Gastrocnemius medialis (tissue), 4 donors: ENCODE measurements at regions not wholly inside any gene's neighbourhood (a gene's known extent, or its start where the extent isn't known, plus 50 kb on each side); places are given as distances from the start of the nearest gene placed in this dataset.

Experiments used
- ATAC-seq, 2 donors: fragments of 150-250 bp; one replicate each; pipeline ENCODE4 v1.9.1; 2016
- DNase-seq, 2 donors: peaks; one replicate each; pipeline ENCODE4 v3.0.0-alpha.2; 2019
- H3K27ac ChIP-seq, 4 donors: fragments of 200-600 bp; sonication (generic); 1 replicate in 1 of 4; 2 replicates in 3 of 4; pipeline ENCODE4 v1.5.1; 2016 to 2018; ENCODE audit warnings: mild to moderate bottlenecking in 2 of 4, moderate library complexity in 1 of 4
- H3K27me3 ChIP-seq, 3 donors: fragments of 200-600 bp; sonication (generic) in 2 of 3; 1 replicate in 1 of 3; 2 replicates in 2 of 3; pipeline versions ENCODE4 v1.5.1 to v1.6.0; 2016 to 2019; ENCODE audit warnings: mild to moderate bottlenecking in 1 of 3, moderate library complexity in 1 of 3
- H3K36me3 ChIP-seq, 2 donors: fragments of 200-600 bp; sonication (generic) in 1 of 2; one replicate each; pipeline ENCODE4 v1.5.1; 2017 to 2018
- H3K4me1 ChIP-seq, 2 donors: fragments of 200-600 bp; sonication (generic) in 1 of 2; one replicate each; pipeline ENCODE4 v1.5.1; 2016 to 2017; ENCODE audit warnings: mild to moderate bottlenecking in 2 of 2
- H3K4me3 ChIP-seq, 4 donors: fragments of 200-600 bp; sonication (generic) in 3 of 4; 1 replicate in 1 of 4; 2 replicates in 3 of 4; pipeline ENCODE4 v1.5.1; 2016 to 2019; ENCODE audit warnings: mild to moderate bottlenecking in 2 of 4
- H3K9me3 ChIP-seq, 3 donors: fragments of 200-600 bp; sonication (generic) in 2 of 3; 1 replicate in 1 of 3; 2 replicates in 2 of 3; pipeline ENCODE4 v1.5.1; 2016 to 2019
- CTCF ChIP-seq, 5 experiments: fragments of 450-650 bp in 3 of 5; fragments of 200-600 bp in 2 of 5; sonication (generic) in 2 of 5; IDR thresholded peaks in 4 of 5; conservative IDR thresholded peaks in 1 of 5; 1 replicate in 4 of 5; 2 replicates in 1 of 5; pipeline ENCODE4 v1.5.1; 2016 to 2019; ENCODE audit warnings: antibody characterized with exemption in 5 of 5, mild to moderate bottlenecking in 3 of 5, moderate library complexity in 3 of 5
- POLR2A ChIP-seq, 2 donors: fragments of 450-650 bp; IDR thresholded peaks; one replicate each; pipeline ENCODE4 v1.6.1; 2017; ENCODE audit warnings: antibody characterized with exemption in 2 of 2, mild to moderate bottlenecking in 2 of 2, moderate library complexity in 2 of 2
- in situ Hi-C, 4 donors: fragments of 200-750 bp; cut with MboI; loops; one replicate each; pipeline versions ENCODE4 v1.15.0 to v1.8.0; 2017; ENCODE audit warnings: low sequenced_read_pairs in 4 of 4
- intact Hi-C: fragments of 100-400 bp; cut with DNase I; formaldehyde crosslinking; loops from one replicate; pipeline ENCODE4 v1.15.1; 2023; ENCODE audit warnings: low total_unique reads

GRCh38 chr5:89353837-89354551 is 471.0 kb upstream of the MEF2C start:
- no peak for ATAC-seq
- H3K36me3 ChIP-seq: no peaks in the 10 kb centered on the region
- no peak for DNase-seq
- no peak overlapping the region for H3K27ac ChIP-seq
- in situ Hi-C loops (no loop called here), intact Hi-C loops (no loop called here)
- H3K27me3 ChIP-seq: no peaks in the 10 kb centered on the region
- H3K9me3 ChIP-seq: no peaks in the 10 kb centered on the region
- H3K4me1 ChIP-seq: peaks cover 0 to 5% of the 10 kb centered on the region in 2 donors
- no peak overlapping the region for H3K4me3 ChIP-seq
- TF ChIP-seq POLR2A (IDR thresholded peaks at IDR 0.05) (no peak), CTCF (IDR thresholded peaks at IDR 0.05 in 4 of 5, conservative IDR thresholded peaks at IDR 0.05 in 1 of 5) (no peak)

GRCh38 chr5:89351975-89352374 is 469.0 kb upstream of the MEF2C start:
- Histone ChIP-seq H3K27ac (no peak overlapping the region), H3K4me3 (no peak overlapping the region), H3K27me3 (no peaks in the 10 kb centered on the region), H3K4me1 (peaks cover 0 to 5% of the 10 kb centered on the region in 2 donors), H3K36me3 (no peaks in the 10 kb centered on the region), H3K9me3 (no peaks in the 10 kb centered on the region)
- no peak for ATAC-seq
- DNase-seq: no peak
- no peak for TF ChIP-seq CTCF (IDR thresholded peaks at IDR 0.05 in 4 of 5, conservative IDR thresholded peaks at IDR 0.05 in 1 of 5)
- TF ChIP-seq POLR2A (IDR thresholded peaks at IDR 0.05): no peak
- intact Hi-C loops: no loop called here
- in situ Hi-C loops: no loop called here

GRCh38 chr5:89351222-89351621 is 468.2 kb upstream of the MEF2C start:
- no peak for ATAC-seq
- no peak for DNase-seq
- Histone ChIP-seq H3K27me3 (no peaks in the 10 kb centered on the region), H3K9me3 (no peaks in the 10 kb centered on the region), H3K4me1 (peaks cover 0 to 5% of the 10 kb centered on the region in 2 donors), H3K4me3 (no peak overlapping the region), H3K27ac (no peak overlapping the region), H3K36me3 (no peaks in the 10 kb centered on the region)
- TF ChIP-seq CTCF (IDR thresholded peaks at IDR 0.05 in 4 of 5, conservative IDR thresholded peaks at IDR 0.05 in 1 of 5): no peak
- no peak for TF ChIP-seq POLR2A (IDR thresholded peaks at IDR 0.05)
- in situ Hi-C loops (no loop called here), intact Hi-C loops (no loop called here)

- DNase-seq: no peak
- H3K4me3 ChIP-seq: no peak overlapping the region
- H3K27ac ChIP-seq: no peak overlapping the region
- no peak for ATAC-seq
- no peaks in the 10 kb centered on the region for H3K9me3 ChIP-seq
- TF ChIP-seq POLR2A (IDR thresholded peaks at IDR 0.05): no peak
- no peak for TF ChIP-seq CTCF (IDR thresholded peaks at IDR 0.05 in 4 of 5, conservative IDR thresholded peaks at IDR 0.05 in 1 of 5)
- peaks cover 0 to 5% of the 10 kb centered on the region in 2 donors for H3K4me1 ChIP-seq
- intact Hi-C loops: no loop called here
- in situ Hi-C loops: no loop called here
- H3K27me3 ChIP-seq: no peaks in the 10 kb centered on the region
- no peaks in the 10 kb centered on the region for H3K36me3 ChIP-seq
These were observed 467.7 kb upstream of the MEF2C start for GRCh38 chr5:89350684-89351083.
